ENCODE measurements at regions not wholly inside any gene's neighbourhood (a gene's known extent, or its start where the extent isn't known, plus 50 kb on each side); places are given as distances from the start of the nearest gene placed in this dataset.

DNA sequence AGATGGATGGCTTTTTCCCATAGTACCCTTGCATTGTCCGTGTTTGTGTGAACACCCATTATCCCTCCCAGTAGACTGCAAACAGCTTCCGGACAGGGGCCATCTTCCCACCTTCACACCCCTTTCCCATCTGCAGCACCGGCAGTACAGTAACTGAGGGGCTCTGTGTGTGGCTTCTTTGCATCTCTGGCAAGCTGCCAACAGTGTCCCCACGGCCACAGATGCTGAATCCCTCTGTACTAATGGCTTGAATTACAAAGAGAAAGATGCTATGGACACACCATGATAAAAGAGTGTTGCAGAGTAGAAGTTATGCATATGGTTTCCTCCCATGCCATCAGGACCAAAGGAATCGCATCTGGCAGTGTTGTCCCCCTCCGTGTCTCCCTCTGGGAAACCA lies 101.1 kb upstream of the CDYL start:
- no peak for ATAC-seq

More for the DNA sequence above, 101.1 kb upstream of the CDYL start:
- Mint-ChIP-seq H3K36me3 (ENCODE audit: low read depth) (no peaks in the 10 kb centered on the region; the same call in 2 of the 3 replicates), H3K27me3 (ENCODE audit: insufficient read depth, low read depth, poor library complexity) (peaks cover 4% of the 10 kb centered on the region), H3K9me3 (no peaks in the 10 kb centered on the region), H3K27ac (no peak overlapping the region), H3K4me3 (no peak overlapping the region), H3K4me1 (peaks cover 24% of the 10 kb centered on the region)
- no peak overlapping the region for H3K4me3 ChIP-seq
- H3K4me1 ChIP-seq (ENCODE audit: insufficient read depth): no peaks in the 10 kb centered on the region; the same call in 1 of the 2 replicates
- no peak for DNase-seq (ENCODE audit: low spot score)
- no peaks in the 10 kb centered on the region for H3K79me2 ChIP-seq (replicated peaks; ENCODE audit: insufficient read depth)
- H3K9me2 ChIP-seq (ENCODE audit: insufficient read depth): 0 out of 2 replicates have a peak, but pooled peaks cover 6% of the 10 kb centered on the region
- H3K27me3 ChIP-seq (ENCODE audit: insufficient read depth): no peaks in the 10 kb centered on the region
- H3F3A ChIP-seq (replicated peaks; ENCODE audit: low read depth): no peaks in the 10 kb centered on the region
- H3K4me2 ChIP-seq: no peak overlapping the region
- no peaks in the 10 kb centered on the region for H4K20me1 ChIP-seq (replicated peaks; ENCODE audit: insufficient read depth)
- no peak overlapping the region for H3K27ac ChIP-seq (ENCODE audit: low read depth)
- TF ChIP-seq, protein P1, sequence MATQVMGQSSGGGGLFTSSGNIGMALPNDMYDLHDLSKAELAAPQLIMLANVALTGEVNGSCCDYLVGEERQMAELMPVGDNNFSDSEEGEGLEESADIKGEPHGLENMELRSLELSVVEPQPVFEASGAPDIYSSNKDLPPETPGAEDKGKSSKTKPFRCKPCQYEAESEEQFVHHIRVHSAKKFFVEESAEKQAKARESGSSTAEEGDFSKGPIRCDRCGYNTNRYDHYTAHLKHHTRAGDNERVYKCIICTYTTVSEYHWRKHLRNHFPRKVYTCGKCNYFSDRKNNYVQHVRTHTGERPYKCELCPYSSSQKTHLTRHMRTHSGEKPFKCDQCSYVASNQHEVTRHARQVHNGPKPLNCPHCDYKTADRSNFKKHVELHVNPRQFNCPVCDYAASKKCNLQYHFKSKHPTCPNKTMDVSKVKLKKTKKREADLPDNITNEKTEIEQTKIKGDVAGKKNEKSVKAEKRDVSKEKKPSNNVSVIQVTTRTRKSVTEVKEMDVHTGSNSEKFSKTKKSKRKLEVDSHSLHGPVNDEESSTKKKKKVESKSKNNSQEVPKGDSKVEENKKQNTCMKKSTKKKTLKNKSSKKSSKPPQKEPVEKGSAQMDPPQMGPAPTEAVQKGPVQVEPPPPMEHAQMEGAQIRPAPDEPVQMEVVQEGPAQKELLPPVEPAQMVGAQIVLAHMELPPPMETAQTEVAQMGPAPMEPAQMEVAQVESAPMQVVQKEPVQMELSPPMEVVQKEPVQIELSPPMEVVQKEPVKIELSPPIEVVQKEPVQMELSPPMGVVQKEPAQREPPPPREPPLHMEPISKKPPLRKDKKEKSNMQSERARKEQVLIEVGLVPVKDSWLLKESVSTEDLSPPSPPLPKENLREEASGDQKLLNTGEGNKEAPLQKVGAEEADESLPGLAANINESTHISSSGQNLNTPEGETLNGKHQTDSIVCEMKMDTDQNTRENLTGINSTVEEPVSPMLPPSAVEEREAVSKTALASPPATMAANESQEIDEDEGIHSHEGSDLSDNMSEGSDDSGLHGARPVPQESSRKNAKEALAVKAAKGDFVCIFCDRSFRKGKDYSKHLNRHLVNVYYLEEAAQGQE (IDR thresholded peaks at IDR 0.05; ENCODE audit: unreplicated experiment): no peak
- TF ChIP-seq JUNB (IDR thresholded peaks at IDR 0.05; ENCODE audit: unreplicated experiment) (no peak), EZH2 (IDR thresholded peaks at IDR 0.05; ENCODE audit: low read depth, unreplicated experiment) (no peak), CREB1 (CRISPR knock-in tag; IDR thresholded peaks at IDR 0.05; ENCODE audit: low read depth) (no peak)
- TF ChIP-seq, protein P2, sequence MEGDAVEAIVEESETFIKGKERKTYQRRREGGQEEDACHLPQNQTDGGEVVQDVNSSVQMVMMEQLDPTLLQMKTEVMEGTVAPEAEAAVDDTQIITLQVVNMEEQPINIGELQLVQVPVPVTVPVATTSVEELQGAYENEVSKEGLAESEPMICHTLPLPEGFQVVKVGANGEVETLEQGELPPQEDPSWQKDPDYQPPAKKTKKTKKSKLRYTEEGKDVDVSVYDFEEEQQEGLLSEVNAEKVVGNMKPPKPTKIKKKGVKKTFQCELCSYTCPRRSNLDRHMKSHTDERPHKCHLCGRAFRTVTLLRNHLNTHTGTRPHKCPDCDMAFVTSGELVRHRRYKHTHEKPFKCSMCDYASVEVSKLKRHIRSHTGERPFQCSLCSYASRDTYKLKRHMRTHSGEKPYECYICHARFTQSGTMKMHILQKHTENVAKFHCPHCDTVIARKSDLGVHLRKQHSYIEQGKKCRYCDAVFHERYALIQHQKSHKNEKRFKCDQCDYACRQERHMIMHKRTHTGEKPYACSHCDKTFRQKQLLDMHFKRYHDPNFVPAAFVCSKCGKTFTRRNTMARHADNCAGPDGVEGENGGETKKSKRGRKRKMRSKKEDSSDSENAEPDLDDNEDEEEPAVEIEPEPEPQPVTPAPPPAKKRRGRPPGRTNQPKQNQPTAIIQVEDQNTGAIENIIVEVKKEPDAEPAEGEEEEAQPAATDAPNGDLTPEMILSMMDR (conservative IDR thresholded peaks at IDR 0.05; ENCODE audit: low read depth in 2 of 2): no peak
- TF ChIP-seq, protein P3, sequence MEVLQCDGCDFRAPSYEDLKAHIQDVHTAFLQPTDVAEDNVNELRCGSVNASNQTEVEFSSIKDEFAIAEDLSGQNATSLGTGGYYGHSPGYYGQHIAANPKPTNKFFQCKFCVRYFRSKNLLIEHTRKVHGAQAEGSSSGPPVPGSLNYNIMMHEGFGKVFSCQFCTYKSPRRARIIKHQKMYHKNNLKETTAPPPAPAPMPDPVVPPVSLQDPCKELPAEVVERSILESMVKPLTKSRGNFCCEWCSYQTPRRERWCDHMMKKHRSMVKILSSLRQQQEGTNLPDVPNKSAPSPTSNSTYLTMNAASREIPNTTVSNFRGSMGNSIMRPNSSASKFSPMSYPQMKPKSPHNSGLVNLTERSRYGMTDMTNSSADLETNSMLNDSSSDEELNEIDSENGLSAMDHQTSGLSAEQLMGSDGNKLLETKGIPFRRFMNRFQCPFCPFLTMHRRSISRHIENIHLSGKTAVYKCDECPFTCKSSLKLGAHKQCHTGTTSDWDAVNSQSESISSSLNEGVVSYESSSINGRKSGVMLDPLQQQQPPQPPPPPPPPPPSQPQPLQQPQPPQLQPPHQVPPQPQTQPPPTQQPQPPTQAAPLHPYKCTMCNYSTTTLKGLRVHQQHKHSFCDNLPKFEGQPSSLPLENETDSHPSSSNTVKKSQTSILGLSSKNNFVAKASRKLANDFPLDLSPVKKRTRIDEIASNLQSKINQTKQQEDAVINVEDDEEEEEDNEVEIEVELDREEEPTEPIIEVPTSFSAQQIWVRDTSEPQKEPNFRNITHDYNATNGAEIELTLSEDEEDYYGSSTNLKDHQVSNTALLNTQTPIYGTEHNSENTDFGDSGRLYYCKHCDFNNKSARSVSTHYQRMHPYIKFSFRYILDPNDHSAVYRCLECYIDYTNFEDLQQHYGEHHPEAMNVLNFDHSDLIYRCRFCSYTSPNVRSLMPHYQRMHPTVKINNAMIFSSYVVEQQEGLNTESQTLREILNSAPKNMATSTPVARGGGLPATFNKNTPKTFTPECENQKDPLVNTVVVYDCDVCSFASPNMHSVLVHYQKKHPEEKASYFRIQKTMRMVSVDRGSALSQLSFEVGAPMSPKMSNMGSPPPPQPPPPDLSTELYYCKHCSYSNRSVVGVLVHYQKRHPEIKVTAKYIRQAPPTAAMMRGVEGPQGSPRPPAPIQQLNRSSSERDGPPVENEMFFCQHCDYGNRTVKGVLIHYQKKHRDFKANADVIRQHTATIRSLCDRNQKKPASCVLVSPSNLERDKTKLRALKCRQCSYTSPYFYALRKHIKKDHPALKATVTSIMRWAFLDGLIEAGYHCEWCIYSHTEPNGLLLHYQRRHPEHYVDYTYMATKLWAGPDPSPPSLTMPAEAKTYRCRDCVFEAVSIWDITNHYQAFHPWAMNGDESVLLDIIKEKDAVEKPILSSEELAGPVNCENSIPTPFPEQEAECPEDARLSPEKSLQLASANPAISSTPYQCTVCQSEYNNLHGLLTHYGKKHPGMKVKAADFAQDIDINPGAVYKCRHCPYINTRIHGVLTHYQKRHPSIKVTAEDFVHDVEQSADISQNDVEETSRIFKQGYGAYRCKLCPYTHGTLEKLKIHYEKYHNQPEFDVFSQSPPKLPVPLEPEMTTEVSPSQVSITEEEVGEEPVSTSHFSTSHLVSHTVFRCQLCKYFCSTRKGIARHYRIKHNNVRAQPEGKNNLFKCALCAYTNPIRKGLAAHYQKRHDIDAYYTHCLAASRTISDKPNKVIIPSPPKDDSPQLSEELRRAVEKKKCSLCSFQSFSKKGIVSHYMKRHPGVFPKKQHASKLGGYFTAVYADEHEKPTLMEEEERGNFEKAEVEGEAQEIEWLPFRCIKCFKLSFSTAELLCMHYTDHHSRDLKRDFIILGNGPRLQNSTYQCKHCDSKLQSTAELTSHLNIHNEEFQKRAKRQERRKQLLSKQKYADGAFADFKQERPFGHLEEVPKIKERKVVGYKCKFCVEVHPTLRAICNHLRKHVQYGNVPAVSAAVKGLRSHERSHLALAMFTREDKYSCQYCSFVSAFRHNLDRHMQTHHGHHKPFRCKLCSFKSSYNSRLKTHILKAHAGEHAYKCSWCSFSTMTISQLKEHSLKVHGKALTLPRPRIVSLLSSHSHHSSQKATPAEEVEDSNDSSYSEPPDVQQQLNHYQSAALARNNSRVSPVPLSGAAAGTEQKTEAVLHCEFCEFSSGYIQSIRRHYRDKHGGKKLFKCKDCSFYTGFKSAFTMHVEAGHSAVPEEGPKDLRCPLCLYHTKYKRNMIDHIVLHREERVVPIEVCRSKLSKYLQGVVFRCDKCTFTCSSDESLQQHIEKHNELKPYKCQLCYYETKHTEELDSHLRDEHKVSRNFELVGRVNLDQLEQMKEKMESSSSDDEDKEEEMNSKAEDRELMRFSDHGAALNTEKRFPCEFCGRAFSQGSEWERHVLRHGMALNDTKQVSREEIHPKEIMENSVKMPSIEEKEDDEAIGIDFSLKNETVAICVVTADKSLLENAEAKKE (CRISPR knock-in tag; IDR thresholded peaks at IDR 0.05): no peak
- TF ChIP-seq, protein P4, sequence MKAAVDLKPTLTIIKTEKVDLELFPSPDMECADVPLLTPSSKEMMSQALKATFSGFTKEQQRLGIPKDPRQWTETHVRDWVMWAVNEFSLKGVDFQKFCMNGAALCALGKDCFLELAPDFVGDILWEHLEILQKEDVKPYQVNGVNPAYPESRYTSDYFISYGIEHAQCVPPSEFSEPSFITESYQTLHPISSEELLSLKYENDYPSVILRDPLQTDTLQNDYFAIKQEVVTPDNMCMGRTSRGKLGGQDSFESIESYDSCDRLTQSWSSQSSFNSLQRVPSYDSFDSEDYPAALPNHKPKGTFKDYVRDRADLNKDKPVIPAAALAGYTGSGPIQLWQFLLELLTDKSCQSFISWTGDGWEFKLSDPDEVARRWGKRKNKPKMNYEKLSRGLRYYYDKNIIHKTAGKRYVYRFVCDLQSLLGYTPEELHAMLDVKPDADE (IDR thresholded peaks at IDR 0.05): no peak
- H3K36me3 ChIP-seq (ENCODE audit: insufficient read depth): no peaks in the 10 kb centered on the region
- no peak overlapping the region for H2AFZ ChIP-seq

All from GM23338 (cell line).